Gastroesophageal sphincter (tissue), 4 donors: ENCODE measurements at regions not wholly inside any gene's neighbourhood (a gene's known extent, or its start where the extent isn't known, plus 50 kb on each side); places are given as distances from the start of the nearest gene placed in this dataset.
"Not testable (repeated sequence)": the region's sequence is repeated elsewhere in the genome, so short reads cannot be mapped to it uniquely, and the experiment has no call there.

Source experiments
- ATAC-seq: fragments of 150-250 bp; one replicate; pipeline ENCODE4 v1.9.1; 2016; ENCODE audit warnings: mild to moderate bottlenecking, moderate library complexity
- H3K27ac ChIP-seq, 4 donors: fragments of 200-600 bp; sonication (generic) in 3 of 4; 1 replicate in 3 of 4; 2 replicates in 1 of 4; pipeline ENCODE4 v1.5.1; 2016 to 2019
- H3K27me3 ChIP-seq: fragments of 200-600 bp; sonication (generic); one replicate; pipeline ENCODE4 v1.5.1; 2019
- H3K36me3 ChIP-seq, 2 donors: fragments of 200-600 bp; sonication (generic); one replicate each; pipeline ENCODE4 v1.5.1; 2019; ENCODE audit warnings: control low read depth in 1 of 2
- H3K4me1 ChIP-seq, 3 donors: fragments of 200-600 bp; sonication (generic); 1 replicate in 2 of 3; 2 replicates in 1 of 3; pipeline ENCODE4 v1.5.1; 2016 to 2019; ENCODE audit warnings: control low read depth in 2 of 3
- H3K4me3 ChIP-seq, 2 donors: fragments of 200-600 bp; sonication (generic); one replicate each; pipeline ENCODE4 v1.5.1; 2019; ENCODE audit warnings: mild to moderate bottlenecking in 1 of 2, moderate library complexity in 1 of 2
- H3K9me3 ChIP-seq, 3 donors: fragments of 200-600 bp; sonication (generic); one replicate each; pipeline ENCODE4 v1.5.1; 2017 to 2019; ENCODE audit warnings: control low read depth in 2 of 3
- CTCF ChIP-seq, 4 experiments: fragments of 200-600 bp in 2 of 4; fragments of 450-650 bp in 2 of 4; sonication (generic) in 1 of 4; IDR thresholded peaks; one replicate each; pipeline ENCODE4 v1.5.1; 2017 to 2019; ENCODE audit warnings: antibody characterized with exemption in 4 of 4, mild to moderate bottlenecking in 2 of 4, moderate library complexity in 2 of 4
- EP300 ChIP-seq: sonication (generic); formaldehyde crosslinking; IDR thresholded peaks from one replicate; pipeline ENCODE4 v1.6.1; 2017; ENCODE audit warnings: antibody characterized with exemption, mild to moderate bottlenecking
- POLR2A ChIP-seq, 2 donors: fragments of 450-650 bp; IDR thresholded peaks; one replicate each; pipeline ENCODE4 v1.6.1; 2017; ENCODE audit warnings: antibody characterized with exemption in 2 of 2, mild to moderate bottlenecking in 2 of 2, moderate library complexity in 1 of 2
- POLR2AphosphoS5 ChIP-seq: sonication (generic); formaldehyde crosslinking; IDR thresholded peaks from one replicate; pipeline ENCODE4 v1.6.1; 2017; ENCODE audit warnings: antibody characterized with exemption
- WGBS, 2 donors: methylation state at CpG; one replicate each; pipeline ENCODE4 v1.1.5; 2018; ENCODE audit warnings: low coverage in 1 of 2; 5-methylcytosine and 5-hydroxymethylcytosine counted together

- Histone ChIP-seq H3K36me3 (no peaks in the 10 kb centered on the region), H3K4me1 (no peaks in the 10 kb centered on the region), H3K27ac (no peak overlapping the region), H3K27me3 (peaks cover 48% of the 10 kb centered on the region), H3K4me3 (no peak overlapping the region), H3K9me3 (peaks cover 0 to 13% (median 0%) of the 10 kb centered on the region in 3 donors)
- WGBS, 2 donors: 93 to 94% methylated on average over 7 of the region's 7 CpGs
- no peak for ATAC-seq
- no peak for TF ChIP-seq POLR2AphosphoS5
- no peak for TF ChIP-seq EP300
- no peak for TF ChIP-seq POLR2A (IDR thresholded peaks at IDR 0.05)
- no peak for TF ChIP-seq CTCF (IDR thresholded peaks at IDR 0.05)
These were observed 436.7 kb downstream of the BRD1 start for GRCh38 chr22:49390954-49391353.

- H3K36me3 ChIP-seq, H3K27ac ChIP-seq, H3K4me1 ChIP-seq, H3K4me3 ChIP-seq, H3K9me3 ChIP-seq, ATAC-seq: not testable (repeated sequence)
- peaks cover 55% of the 10 kb centered on the region for H3K27me3 ChIP-seq
- WGBS, 2 donors: 64 to 69% methylated on average over 4 to 5 of the region's 7 CpGs
These were observed 443.8 kb downstream of the BRD1 start for GRCh38 chr22:49383909-49384308.

GRCh38 chr22:49382451-49382735 lies 445.3 kb downstream of the BRD1 start:
- H3K9me3 ChIP-seq: no peaks in the 10 kb centered on the region
- H3K4me1 ChIP-seq: no peaks in the 10 kb centered on the region
- no peak for ATAC-seq
- peaks cover 63% of the 10 kb centered on the region for H3K27me3 ChIP-seq
- H3K36me3 ChIP-seq: no peaks in the 10 kb centered on the region
- 67% methylated on average over 2 of the region's 6 CpGs; no CpG with 5 or more reads in 1 of the 2 donors for WGBS, 2 donors
- TF ChIP-seq CTCF (IDR thresholded peaks at IDR 0.05) (no peak), POLR2AphosphoS5 (no peak), POLR2A (IDR thresholded peaks at IDR 0.05) (no peak), EP300 (no peak)
- no peak overlapping the region for H3K4me3 ChIP-seq
- no peak overlapping the region for H3K27ac ChIP-seq

- H3K4me3 ChIP-seq: no peak overlapping the region
- H3K9me3 ChIP-seq: no peaks in the 10 kb centered on the region
- peaks cover 68% of the 10 kb centered on the region for H3K27me3 ChIP-seq
- TF ChIP-seq CTCF (IDR thresholded peaks at IDR 0.05) (no peak), POLR2AphosphoS5 (no peak), POLR2A (IDR thresholded peaks at IDR 0.05) (no peak), EP300 (no peak)
- no peaks in the 10 kb centered on the region for H3K36me3 ChIP-seq
- H3K4me1 ChIP-seq: no peaks in the 10 kb centered on the region
- H3K27ac ChIP-seq: no peak overlapping the region
- WGBS, 2 donors: 41 to 59% methylated on average over 11 of the region's 18 CpGs
- ATAC-seq: no peak
These were observed 445.9 kb downstream of the BRD1 start for GRCh38 chr22:49381595-49382450.

GRCh38 chr22:49380828-49381114 lies 446.9 kb downstream of the BRD1 start:
- H3K27ac ChIP-seq: no peak overlapping the region
- 0% methylated on average over 1 of the region's 1 CpG; no CpG with 5 or more reads in 1 of the 2 donors for WGBS, 2 donors

More at GRCh38 chr22:49380828-49381114, 446.9 kb downstream of the BRD1 start:
- no peaks in the 10 kb centered on the region for H3K4me1 ChIP-seq
- no peak overlapping the region for H3K4me3 ChIP-seq
- H3K9me3 ChIP-seq: no peaks in the 10 kb centered on the region
- no peaks in the 10 kb centered on the region for H3K36me3 ChIP-seq
- no peak for ATAC-seq
- TF ChIP-seq POLR2A (IDR thresholded peaks at IDR 0.05) (no peak), CTCF (IDR thresholded peaks at IDR 0.05) (no peak), POLR2AphosphoS5 (no peak), EP300 (no peak)
- H3K27me3 ChIP-seq: peaks cover 73% of the 10 kb centered on the region
